ENCODE measurements at regions not wholly inside any gene's neighbourhood (a gene's known extent, or its start where the extent isn't known, plus 50 kb on each side); places are given as distances from the start of the nearest gene placed in this dataset.

DNA sequence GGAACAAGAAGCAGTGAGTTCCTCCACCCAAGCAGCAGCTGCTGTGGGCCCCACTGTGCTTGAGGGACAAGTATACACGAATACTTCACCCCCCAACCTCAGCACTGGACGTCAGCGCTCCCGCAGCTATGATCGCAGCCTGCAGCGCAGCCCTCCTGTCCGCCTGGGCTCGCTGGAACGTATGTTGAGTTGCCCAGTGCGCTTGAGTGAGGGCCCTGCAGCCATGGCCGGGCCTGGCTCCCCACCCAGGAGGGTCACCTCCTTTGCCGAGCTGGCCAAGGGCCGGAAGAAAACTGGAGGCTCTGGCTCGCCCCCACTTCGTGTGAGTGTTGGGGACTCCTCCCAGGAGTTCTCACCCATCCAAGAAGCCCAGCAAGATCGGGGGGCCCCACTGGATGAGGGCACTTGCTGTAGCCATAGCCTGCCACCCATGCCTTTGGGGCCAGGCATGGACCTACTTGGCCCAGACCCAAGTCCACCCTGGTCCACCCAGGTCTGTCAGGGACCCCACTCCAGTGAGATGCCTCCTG lies 57.1 kb upstream of the TESK1 start (continued):
- no peak for TF ChIP-seq ZNF384 (IDR thresholded peaks at IDR 0.05; ENCODE audit: borderline replicate concordance, low read depth, low read length)
- TF ChIP-seq, protein P1, sequence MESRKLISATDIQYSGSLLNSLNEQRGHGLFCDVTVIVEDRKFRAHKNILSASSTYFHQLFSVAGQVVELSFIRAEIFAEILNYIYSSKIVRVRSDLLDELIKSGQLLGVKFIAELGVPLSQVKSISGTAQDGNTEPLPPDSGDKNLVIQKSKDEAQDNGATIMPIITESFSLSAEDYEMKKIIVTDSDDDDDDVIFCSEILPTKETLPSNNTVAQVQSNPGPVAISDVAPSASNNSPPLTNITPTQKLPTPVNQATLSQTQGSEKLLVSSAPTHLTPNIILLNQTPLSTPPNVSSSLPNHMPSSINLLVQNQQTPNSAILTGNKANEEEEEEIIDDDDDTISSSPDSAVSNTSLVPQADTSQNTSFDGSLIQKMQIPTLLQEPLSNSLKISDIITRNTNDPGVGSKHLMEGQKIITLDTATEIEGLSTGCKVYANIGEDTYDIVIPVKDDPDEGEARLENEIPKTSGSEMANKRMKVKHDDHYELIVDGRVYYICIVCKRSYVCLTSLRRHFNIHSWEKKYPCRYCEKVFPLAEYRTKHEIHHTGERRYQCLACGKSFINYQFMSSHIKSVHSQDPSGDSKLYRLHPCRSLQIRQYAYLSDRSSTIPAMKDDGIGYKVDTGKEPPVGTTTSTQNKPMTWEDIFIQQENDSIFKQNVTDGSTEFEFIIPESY (IDR thresholded peaks at IDR 0.05), result no peak
- TF ChIP-seq GABPA (IDR thresholded peaks at IDR 0.05; ENCODE audit: low read depth), result no peak
- TF ChIP-seq SMARCA5 (IDR thresholded peaks at IDR 0.05), result no peak
- TF ChIP-seq IRF5 (IDR thresholded peaks at IDR 0.05; ENCODE audit: borderline replicate concordance), result no peak
- TF ChIP-seq SMC3 (IDR thresholded peaks at IDR 0.05; ENCODE audit: borderline replicate concordance, low read length), result no peak
- no peak for TF ChIP-seq RAD21 (IDR thresholded peaks at IDR 0.05; ENCODE audit: insufficient read depth, low read depth, low read length)
- TF ChIP-seq, protein P2, sequence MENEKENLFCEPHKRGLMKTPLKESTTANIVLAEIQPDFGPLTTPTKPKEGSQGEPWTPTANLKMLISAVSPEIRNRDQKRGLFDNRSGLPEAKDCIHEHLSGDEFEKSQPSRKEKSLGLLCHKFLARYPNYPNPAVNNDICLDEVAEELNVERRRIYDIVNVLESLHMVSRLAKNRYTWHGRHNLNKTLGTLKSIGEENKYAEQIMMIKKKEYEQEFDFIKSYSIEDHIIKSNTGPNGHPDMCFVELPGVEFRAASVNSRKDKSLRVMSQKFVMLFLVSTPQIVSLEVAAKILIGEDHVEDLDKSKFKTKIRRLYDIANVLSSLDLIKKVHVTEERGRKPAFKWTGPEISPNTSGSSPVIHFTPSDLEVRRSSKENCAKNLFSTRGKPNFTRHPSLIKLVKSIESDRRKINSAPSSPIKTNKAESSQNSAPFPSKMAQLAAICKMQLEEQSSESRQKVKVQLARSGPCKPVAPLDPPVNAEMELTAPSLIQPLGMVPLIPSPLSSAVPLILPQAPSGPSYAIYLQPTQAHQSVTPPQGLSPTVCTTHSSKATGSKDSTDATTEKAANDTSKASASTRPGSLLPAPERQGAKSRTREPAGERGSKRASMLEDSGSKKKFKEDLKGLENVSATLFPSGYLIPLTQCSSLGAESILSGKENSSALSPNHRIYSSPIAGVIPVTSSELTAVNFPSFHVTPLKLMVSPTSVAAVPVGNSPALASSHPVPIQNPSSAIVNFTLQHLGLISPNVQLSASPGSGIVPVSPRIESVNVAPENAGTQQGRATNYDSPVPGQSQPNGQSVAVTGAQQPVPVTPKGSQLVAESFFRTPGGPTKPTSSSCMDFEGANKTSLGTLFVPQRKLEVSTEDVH (IDR thresholded peaks at IDR 0.05; ENCODE audit: low read depth, partially characterized antibody), result no peak
- TF ChIP-seq SREBF1 (IDR thresholded peaks at IDR 0.05; ENCODE audit: low read length), result no peak

Measured in GM12878 (cell line).